ENCODE measurements at regions not wholly inside any gene's neighbourhood (a gene's known extent, or its start where the extent isn't known, plus 50 kb on each side); places are given as distances from the start of the nearest gene placed in this dataset.

- DNase-seq (ENCODE audit: low spot score) (no peak), FAIRE-seq (no peak)
Observed at GRCh38 chr2:18467749-18468360, 92.6 kb downstream of the RDH14 start.

DNA sequence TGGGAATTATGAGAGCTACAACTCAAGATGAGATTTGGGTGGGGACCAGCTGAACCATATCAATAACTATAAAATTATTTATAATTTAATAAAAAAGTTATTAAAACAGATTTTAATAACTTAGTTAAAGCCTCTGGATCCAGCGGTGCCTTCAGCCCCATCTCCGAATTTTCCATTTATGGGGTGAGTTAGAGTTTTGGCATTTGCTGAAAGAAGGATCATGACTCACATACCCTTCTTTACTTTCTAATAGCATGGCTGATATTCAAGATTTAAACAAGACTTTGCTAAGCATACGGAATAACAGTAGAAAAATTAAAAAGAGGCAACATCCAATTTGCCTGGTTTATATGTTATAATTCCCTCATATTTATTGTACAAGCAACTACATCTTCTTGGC lies 94.5 kb downstream of the RDH14 start:
- no peak for FAIRE-seq
- DNase-seq (ENCODE audit: low spot score): no peak

- FAIRE-seq: no peak
- DNase-seq (ENCODE audit: low spot score): no peak
Observed at GRCh38 chr2:18464913-18465312, 95.5 kb downstream of the RDH14 start.

DNA sequence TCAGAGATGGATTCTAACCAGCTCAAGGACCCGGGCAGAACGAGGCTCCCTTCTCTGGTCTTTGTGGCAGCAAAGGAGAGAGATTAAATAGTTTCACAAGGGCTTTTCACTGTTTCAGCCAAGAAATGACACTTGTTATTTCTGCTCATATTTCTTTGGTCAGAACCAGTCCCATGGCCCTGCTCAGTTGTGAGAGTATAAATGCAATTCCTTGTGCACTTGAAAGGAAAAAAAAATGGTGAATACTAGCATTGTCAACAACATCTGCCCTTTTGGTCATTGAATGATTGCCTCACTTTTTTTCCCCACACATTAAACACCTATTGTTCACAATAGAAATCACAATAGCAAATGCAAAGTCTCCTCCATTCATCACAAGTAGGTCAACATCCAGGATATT lies 104.4 kb downstream of the RDH14 start:
- no peak for FAIRE-seq

DNA sequence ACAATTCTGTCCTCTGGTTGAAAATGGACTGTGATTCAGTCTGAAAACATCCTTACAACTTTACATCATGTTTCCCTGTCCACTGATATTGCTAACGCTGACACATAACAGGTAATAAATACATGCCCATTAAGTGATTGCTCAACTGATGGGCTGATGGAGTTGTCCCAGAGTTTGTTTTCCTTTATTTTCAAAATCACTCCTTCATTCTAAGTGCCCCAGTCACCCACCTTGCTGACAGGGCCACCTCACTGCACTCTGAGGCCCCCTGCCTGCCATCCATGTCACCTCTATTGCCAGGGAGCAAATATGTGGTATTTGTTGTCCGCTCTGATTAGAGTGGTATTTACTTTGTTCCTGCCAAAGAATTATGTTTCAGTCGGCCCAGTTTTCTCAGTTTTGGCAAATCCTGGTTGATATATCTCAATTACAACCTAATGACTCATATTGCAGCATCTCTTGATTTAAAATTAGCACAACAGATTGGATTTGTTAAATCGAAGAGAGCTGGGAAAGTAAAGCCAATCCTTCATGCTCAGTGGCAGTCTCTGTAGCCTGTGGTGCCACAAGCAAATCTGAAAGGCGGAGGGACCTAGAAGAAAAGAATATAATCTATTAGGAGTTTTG lies 105.1 kb downstream of the RDH14 start:
- FAIRE-seq (no peak), DNase-seq (ENCODE audit: low spot score) (no peak)

More for the DNA sequence above, 104.4 kb downstream of the RDH14 start:
- no peak for DNase-seq (ENCODE audit: low spot score)

DNA sequence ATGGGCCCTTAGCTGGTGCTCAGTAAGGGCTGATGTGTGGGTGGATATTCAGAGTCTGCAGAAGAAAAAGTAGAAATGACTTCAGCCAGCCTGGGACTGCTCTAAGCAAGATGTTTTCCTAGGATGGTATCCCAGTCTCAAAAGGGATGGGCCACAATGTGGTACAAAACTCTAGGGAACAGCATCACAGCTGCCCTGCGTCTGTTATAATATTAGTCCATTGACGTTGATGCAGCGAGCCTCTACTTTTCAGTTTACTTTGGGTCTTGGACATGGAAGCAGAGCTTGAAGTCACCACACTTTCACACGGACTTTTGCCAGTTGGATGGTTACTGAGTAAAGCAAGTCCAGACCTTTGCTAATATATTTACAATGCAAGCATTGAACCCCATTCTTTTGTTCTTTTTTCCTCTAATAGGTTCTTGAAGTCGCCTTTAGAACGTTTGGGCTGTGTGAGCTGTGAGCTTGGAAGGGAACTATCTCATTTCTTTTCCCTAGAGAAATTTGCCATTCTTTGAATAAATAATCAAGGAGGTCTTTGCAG lies 105.7 kb downstream of the RDH14 start:
- FAIRE-seq (no peak), DNase-seq (ENCODE audit: low spot score) (no peak)

GRCh38 chr2:18446715-18447114 lies 113.7 kb downstream of the RDH14 start:
- no peak for FAIRE-seq

GRCh38 chr2:18445433-18446320 lies 114.8 kb downstream of the RDH14 start:
- no peak for FAIRE-seq

More at GRCh38 chr2:18446715-18447114, 113.7 kb downstream of the RDH14 start:
- no peak for DNase-seq (ENCODE audit: low spot score)

DNA sequence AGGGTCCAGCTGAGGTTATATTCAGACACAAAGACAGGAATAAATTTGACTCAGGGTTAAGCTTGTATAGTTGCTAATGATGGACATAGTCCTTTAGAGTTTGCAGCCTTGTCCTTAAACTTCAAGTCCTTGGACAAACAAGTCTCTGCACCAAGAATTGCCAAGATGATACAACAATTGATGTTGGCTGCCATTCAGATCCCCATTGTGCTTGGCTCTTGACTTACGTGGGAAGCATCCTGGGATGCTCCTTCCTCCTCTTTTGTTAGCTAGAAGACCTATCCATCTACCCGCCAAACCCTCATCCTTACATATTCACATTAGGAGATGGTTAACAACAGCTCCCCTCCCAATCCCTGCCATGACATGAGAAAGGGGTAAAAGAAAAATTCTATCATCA lies 115.6 kb downstream of the RDH14 start:
- no peak for FAIRE-seq
- no peak for DNase-seq (ENCODE audit: low spot score)

More at GRCh38 chr2:18445433-18446320, 114.8 kb downstream of the RDH14 start:
- no peak for DNase-seq (ENCODE audit: low spot score)

DNA sequence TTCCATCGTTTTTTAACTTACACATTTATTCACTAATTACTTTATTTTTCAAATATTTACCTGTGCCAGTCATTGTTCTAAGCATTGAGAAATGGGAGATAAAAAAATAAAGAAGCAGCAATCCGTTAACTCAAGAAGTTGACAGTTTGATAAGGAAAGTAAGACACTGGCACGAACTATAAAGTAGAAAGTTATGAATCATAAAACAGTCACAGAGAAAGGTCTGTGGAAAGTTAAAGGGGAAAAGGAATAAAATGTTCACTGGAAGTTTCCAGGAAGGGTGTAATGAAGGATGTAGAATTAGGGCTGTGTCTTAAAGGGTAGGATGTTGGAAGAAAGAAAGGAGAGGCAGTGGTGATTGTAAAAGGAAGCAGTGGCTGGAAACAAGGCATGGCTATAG lies 118.9 kb downstream of the RDH14 start:
- FAIRE-seq: no peak
- DNase-seq (ENCODE audit: low spot score): no peak

DNA sequence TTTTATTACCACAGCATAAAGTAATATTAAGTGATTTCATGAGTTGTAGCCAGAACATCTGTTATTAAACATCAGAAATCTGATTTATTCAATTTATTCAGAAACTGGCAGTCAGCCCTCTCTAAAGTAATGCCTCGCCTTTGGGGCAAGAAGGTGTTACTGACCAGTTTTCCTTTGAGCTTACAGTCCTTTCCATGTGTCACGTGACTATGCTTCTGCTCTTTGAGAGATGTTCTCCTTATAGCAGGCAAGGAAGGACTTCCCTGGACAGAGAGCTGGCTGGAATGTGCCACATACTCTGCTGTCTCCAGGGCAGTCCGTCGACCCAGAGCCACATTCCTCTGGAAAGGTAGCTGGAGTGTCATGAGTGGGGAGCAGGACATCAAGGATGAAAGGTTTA lies 119.7 kb downstream of the RDH14 start:
- no peak for FAIRE-seq
- no peak for DNase-seq (ENCODE audit: low spot score)

DNA sequence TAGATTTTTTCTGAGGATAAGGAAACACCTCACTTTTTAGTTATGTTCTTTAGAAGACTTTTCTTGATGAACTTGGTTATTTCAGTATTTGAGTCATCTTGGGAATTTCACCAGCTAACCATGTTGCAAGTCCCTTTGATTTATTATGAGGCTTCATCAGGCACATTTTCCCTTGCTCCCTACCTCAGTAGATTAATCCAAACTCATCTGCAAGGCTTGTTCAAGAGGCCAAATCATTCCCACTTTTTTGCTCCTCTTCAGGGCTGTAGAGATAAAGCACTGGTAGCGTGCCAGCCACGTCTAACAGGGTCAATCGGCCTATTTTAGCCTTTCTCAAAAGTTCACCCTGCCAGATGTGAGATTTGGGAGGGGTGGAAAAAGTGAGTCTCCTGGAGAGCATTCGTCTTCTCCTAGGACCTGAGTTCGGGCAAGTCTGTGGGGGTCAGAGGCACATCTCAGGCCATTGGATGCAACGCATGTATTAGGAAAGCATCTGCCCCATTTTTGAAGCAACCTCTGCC lies 120.3 kb downstream of the RDH14 start:
- FAIRE-seq: no peak
- no peak for DNase-seq (ENCODE audit: low spot score)

GRCh38 chr2:18439716-18440115 lies 120.7 kb downstream of the RDH14 start:
- no peak for DNase-seq (ENCODE audit: low spot score)
- no peak for FAIRE-seq

- no peak for DNase-seq (ENCODE audit: low spot score)
- FAIRE-seq: no peak
Observed at GRCh38 chr2:18437909-18438308, 122.5 kb downstream of the RDH14 start.

GRCh38 chr2:18436503-18437005 lies 123.9 kb downstream of the RDH14 start:
- FAIRE-seq (no peak), DNase-seq (ENCODE audit: low spot score) (no peak)

DNA sequence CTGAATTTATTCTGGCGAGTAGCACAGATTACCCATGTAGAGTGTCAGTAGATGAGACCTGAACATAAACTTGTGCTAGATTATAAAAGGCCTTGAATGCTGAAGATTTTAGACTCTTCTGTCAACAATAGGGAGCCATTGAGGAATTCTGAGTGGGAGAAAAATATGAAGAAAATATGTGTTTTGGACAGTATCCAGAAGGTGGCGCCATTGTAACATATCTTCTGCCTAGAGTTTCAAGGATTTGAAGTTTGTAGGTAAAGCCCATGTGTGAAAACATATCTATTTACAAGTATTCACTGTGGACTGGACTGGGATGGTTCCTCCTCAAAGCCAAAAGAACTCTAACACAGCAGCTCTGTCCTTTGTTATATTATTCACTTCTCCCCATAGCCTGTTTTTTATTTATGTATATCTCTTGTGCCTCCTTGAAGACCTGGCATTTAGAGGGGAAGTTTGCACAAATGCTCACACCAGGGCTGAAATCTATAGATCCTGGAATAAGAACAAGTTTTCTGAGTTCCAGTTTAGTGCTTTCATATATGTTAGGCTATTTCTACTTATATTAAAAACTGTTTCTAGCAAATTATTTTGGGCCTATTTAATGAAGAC lies 124.9 kb downstream of the RDH14 start:
- FAIRE-seq (peak; percentile 17), DNase-seq (ENCODE audit: low spot score) (peak; percentile 34)

DNA sequence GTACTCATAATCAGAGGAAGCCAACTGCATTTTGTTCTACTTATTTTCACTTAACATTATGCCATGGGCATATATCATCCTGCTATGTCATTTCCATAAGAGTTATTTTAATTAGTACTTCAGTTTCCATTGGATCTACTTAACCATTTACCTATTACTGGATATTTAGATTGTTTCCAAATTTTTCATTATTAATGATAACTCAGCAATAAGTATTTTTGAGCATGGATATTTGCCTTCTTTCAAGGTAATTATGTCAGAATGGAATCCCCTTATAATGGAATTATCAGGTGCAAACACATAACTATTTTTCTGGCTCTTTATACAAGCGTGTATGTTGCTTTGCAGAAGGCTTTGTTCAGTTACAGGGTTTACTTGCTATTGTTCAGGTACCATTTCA lies 126.6 kb downstream of the RDH14 start:
- DNase-seq (ENCODE audit: low spot score) (no peak), FAIRE-seq (no peak)

DNA sequence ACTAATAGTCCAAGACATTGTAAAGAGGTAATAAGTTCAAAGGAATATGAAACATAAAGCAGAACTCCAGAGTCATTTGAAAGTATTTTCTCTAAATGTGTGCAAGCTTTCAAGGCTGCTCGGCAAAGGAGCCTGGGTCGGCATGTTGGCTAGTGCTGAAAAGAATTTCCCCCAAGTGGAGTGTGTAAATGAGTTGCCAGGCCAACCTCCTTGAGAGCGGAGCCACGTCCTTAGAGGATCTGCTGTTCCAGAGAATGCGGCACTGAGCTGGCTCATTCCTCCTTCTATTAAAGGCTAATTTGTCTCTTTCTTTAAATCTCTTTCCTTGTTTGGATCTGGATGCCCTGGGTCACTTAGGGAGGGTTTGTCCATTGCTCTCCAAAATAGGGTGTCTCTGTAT lies 127.5 kb downstream of the RDH14 start:
- FAIRE-seq: no peak
- no peak for DNase-seq (ENCODE audit: low spot score)

GRCh38 chr2:18430996-18431748 lies 129.3 kb downstream of the RDH14 start:
- no peak for FAIRE-seq
- DNase-seq (ENCODE audit: low spot score): no peak

DNA sequence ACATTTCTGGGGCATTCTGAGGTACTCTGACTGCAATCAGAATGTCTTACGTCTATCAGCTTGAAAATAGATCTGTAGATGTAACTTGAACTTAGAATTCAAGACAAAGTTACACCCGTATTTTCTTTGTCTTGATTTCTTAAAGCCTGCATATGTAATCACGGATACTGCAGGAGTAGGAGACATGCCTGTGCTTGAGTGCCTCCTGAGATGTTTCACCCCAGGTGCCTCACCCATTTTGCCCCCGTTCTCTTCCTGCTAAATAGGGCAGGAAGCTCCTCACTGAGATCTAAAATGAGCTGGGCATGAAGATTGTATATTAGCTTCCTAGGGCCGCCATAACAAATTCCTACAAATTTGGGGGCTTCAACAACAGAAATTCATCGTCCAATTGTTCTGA lies 131.9 kb downstream of the RDH14 start:
- FAIRE-seq (no peak), DNase-seq (ENCODE audit: low spot score) (no peak)
